Islet precursor cell (in vitro differentiated cells): ENCODE measurements at regions not wholly inside any gene's neighbourhood (a gene's known extent, or its start where the extent isn't known, plus 50 kb on each side); places are given as distances from the start of the nearest gene placed in this dataset.
"Not testable (repeated sequence)": the region's sequence is repeated elsewhere in the genome, so short reads cannot be mapped to it uniquely, and the experiment has no call there.

ENCODE experiments used
- DNase-seq: peaks from one replicate; pipeline ENCODE4 v3.0.0-alpha.2; 2018

- peak; percentile 69 for DNase-seq
Observed at GRCh38 chr16:79402920-79403319, 197.6 kb downstream of the MAF start.

DNA sequence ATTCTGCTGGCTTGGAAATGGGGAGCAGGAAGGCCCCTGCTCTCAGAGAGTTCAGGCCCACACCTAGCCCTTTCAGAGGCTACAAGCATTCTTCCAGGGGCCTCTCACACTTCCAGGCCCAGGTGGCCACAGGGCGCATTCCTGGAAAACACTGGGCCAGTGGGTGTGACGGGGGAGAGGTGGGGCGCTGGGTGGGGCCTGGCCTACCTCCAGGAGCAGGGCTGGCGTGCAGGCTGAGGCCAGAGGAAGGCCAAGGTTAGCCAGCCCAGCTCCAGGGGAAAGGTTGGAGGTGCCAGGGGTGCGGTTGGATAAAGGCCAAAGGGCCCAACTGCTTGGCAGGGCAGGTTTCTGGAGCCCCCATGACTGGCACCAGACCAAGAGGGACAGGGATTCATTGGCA, 198.2 kb downstream of the MAF start:
- peak; percentile 86 for DNase-seq

- DNase-seq = no peak
Observed at GRCh38 chr16:79401782-79402181, 198.8 kb downstream of the MAF start.

GRCh38 chr16:79401157-79401556, 199.4 kb downstream of the MAF start:
- DNase-seq = no peak

DNA sequence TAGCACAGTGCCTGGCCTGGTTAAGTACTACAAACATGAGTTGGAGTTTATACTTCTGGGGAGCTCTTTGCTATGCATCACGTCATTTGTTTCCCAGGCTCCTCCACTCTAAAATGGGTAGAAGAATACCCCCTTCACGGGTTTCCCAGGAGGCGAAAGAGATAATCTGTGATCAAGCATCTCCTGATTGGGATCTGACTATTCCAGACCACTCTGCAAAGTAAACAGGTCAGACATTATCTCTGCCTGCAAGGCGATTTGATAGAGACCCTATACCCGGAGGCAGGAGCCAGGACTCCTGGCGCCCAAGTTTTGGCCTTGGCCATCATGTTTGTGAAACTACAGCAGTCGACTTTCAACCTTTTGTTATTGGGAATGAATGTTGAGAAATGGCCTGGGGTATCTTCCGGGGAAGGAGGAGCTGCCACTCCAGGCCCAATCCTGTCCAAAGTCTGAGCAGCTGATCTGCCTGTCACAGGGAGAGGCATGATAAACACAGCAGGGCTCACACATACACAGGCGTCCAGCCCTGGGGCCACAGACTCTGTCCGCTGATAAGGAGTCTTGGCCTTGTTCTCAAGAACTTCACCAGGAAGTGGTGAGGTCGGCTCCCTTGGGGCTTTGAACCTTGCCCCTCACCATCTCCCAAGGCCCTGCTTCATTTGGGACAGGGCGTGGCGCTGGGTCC, 199.9 kb downstream of the MAF start:
- peak; percentile 79 for DNase-seq

- no peak for DNase-seq
Observed at GRCh38 chr16:79395591-79395990, 204.9 kb downstream of the MAF start.

- DNase-seq = no peak
Observed at GRCh38 chr16:79394206-79394605, 206.3 kb downstream of the MAF start.

DNA sequence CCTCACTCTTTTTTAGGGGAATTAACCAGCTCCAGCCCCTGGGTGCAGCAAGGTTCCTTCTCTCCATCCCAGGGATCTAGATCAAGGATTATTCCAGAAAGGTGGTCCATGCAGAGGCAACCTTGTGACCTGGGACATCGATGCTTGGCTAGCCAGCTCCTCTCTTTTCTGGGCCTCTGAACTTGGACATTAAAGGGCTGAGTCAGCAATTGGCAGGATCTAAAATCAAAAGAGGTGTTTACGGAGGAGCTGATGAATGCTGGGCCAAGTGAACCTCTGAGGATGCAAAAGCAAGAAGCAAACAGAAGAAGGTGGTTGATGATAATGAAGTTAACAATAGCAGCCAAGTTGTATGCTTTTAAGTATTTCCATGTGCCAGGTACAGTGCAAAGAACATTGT, 207.0 kb downstream of the MAF start:
- no peak for DNase-seq

DNA sequence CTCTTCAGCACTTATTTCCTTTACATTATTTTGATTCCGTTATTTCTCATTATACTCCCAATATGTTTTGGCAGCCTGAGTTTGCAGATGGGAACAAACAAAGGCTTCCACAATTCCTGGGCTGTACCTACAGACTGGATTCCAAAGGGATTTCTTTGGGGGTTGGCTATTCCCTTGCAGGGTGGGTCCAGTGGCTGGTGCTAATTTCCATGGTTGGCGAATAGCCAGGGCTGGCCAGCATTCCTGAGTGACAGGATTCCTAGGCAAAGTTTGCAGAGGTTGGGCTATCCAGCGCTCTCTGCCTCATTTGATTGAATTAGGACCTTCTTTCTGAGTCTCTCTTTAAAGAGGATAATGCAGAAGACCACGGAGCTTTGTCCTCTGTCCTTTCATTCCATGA, 207.4 kb downstream of the MAF start:
- no peak for DNase-seq

DNA sequence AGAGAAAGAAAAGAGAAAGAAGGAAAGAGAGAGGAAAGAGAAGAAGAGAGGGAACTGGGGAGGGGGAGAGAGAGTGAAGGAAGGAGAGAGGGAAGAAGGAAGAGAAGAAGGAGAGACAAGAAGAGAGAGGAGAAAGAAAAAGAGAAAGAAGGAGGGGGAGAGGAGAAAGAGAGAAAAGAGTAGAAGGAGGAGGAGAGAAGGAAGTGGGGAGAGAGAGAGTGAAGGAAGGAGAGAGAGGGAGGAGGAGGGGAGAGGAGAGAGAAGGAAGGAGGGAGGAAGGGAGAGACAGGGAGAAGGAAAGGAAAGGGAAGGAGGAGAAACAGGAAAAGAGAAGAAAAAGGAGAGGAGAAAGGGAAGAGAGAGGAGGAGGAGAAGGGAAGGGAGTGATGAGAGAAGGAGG, 208.5 kb downstream of the MAF start:
- DNase-seq = no peak

GRCh38 chr16:79391395-79391794, 209.1 kb downstream of the MAF start:
- DNase-seq = no peak

DNA sequence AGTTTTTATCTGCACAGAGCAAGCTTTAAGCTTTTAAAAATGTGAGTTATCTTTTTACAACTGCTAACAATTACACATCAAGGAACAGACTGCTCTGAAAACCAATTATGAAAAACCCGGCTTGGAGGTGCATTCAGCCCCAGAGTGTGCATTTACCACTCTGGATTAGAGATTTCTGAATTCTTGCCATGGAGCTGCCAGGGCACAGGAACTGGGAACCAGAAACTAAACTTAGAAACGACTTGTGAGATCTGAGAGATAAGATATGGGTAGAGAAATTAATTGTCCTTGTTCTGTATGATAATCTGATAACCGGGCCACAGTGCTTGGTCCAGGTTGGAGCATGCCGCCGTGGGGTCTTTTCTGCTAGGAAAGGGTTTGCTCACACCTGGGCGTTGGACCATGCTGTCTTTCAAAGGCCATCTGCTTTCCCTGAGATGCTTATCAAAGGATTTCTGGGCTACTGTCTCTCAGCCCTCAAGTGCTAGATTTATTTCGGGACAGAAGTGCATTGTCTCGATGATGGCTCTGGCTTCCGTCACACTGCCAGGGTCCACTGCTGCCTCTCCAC, 210.0 kb downstream of the MAF start:
- DNase-seq = peak; percentile 90

GRCh38 chr16:79388396-79388795, 212.1 kb downstream of the MAF start:
- no peak for DNase-seq

- DNase-seq = no peak
Observed at GRCh38 chr16:79386299-79386698, 214.2 kb downstream of the MAF start.

DNA sequence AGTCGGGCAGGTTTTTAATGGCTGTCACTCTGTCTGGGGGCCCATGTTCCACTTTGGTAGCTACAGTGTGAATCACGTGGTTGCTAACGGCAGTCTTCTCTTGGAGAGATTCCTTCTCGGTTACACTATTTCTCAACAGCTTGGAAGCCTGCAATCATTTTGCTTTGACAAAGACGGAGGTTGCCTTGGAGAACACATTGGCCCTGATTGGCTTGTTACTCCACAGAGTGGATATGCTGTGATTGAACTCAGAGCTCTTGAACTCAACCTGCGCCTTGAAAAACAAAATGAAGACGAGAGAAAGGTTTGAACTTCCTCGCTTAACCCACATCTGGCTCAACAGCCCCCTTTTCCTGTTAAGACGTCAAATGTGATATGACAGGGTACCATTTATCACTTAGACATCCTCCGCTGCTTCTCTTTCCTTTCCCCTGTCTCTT, 218.9 kb downstream of the MAF start:
- peak; percentile 61 for DNase-seq

GRCh38 chr16:79380995-79381602, 219.4 kb downstream of the MAF start:
- no peak for DNase-seq

DNA sequence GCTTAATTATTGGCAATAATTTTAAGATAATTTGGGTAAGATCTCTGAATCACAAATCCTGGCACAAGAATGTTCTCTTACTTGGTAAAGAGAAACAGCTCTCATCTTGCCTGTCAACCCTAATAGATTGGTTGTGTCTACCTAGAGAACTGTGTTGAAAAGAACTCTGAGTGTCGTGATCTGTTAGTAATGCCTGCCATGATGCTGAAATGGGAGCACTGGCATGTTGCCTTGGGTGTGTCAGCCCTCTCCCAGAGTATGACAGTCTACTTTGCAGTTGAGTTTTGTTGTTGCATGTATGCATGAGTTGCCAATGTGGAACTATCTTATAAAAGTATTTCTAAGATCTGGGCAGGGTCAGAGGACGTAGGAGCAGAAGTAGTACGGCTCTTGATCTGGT, 221.4 kb downstream of the MAF start:
- no peak for DNase-seq

DNA sequence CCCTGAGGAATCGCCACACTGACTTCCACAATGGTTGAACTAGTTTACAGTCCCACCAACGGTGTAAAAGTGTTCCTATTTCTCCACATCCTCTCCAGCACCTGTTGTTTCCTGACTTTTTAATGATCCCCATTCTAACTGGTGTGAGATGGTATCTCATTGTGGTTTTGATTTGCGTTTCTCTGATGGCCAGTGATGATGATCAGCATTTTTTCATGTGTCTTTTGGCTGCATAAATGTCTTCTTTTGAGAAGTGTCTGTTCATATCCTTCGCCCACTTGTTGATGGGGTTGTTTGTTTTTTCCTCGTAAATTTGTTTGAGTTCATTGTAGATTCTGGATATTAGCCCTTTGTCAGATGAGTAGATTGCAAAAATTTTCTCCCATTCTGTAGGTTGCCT, 223.5 kb downstream of the MAF start:
- DNase-seq = not testable (repeated sequence)

DNA sequence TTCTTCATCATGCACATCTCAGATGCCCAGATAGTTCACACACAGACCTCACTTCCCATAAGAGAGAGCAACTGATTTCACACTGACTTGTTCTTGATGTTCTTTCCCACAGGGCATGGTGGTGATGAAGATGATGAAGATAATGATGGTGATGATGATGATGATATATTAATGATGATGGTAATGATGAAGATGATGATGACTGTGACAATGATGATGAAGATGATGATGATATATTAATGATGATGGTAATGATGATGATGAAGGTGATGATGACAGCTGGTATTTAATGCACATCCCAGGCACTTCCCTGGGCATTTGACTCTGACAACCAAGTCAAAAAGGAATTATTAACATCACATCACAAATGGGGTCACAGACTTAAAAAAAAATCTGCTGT, 225.2 kb downstream of the MAF start:
- no peak for DNase-seq

GRCh38 chr16:79372503-79373184, 227.9 kb downstream of the MAF start:
- DNase-seq = no peak

- no peak for DNase-seq
Observed at GRCh38 chr16:79370736-79371135, 229.8 kb downstream of the MAF start.

DNA sequence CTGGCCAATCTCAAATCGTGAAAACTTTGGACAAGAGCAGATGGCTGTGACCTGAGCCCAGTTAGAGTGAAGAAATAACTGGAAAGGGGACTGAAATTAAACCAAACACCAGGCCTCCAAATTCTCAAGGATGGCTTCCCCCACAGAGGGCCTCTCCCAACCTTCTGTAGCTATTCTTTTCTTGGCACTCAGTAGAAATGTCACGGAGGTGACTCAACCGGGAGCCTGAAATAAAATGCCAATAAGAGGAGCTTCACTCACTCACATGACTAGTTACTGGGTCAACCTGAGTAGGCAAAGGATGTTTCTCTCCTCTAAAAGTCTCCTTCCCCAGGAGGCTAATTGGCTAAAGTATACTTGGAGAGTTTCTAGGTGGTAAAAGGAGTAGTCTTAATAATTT, 230.7 kb downstream of the MAF start:
- no peak for DNase-seq

GRCh38 chr16:79367822-79368221, 232.7 kb downstream of the MAF start:
- DNase-seq = no peak

DNA sequence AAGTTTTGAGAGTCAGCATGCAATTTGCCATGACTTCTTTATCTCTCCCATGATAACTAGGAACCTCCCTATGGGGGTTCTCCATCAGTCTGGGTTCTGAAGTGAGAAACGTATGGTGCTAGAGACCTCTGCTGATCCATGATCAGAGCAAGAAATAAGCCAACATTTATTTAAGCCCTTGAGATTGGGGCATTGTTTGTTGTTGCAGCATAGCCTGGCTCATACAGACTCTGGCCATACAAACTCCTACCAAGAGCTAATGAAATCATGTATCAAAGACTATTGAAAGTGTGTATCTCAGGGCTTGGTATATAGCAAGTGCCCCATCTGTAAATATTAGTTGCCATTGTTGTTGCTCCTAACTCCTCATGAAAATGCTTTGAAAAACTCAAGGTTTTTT, 233.9 kb downstream of the MAF start:
- no peak for DNase-seq
